ENCODE measurements at regions not wholly inside any gene's neighbourhood (a gene's known extent, or its start where the extent isn't known, plus 50 kb on each side); places are given as distances from the start of the nearest gene placed in this dataset.
A peak's percentile ranks its signal among the peaks of the same experiment; 100 is the strongest.

- FAIRE-seq: no peak
- TF ChIP-seq CTCF (IDR thresholded peaks at IDR 0.05; ENCODE audit: insufficient read depth, low read depth, low read length) (no peak), EZH2 (IDR thresholded peaks at IDR 0.05; ENCODE audit: insufficient read depth, low read length) (no peak)
Observed at GRCh38 chr4:123930996-123931395, 534.4 kb downstream of the SPRY1 start.

GRCh38 chr4:123934096-123934495 lies 537.5 kb downstream of the SPRY1 start:
- no peak overlapping the region for H3K4me3 ChIP-seq (ENCODE audit: insufficient read depth, low read depth, low read length)
- H3K27me3 Mint-ChIP-seq (ENCODE audit: low read depth, unreplicated experiment): no peaks in the 10 kb centered on the region
- no peak for DNase-seq (ENCODE audit: low read depth)
- no peaks in the 10 kb centered on the region for H3K9me3 ChIP-seq (ENCODE audit: insufficient read depth, low read depth, low read length)
- H3K4me1 Mint-ChIP-seq (ENCODE audit: low read depth, unreplicated experiment): peaks cover 27% of the 10 kb centered on the region
- H3K79me2 ChIP-seq (ENCODE audit: insufficient read depth, low read length): no peaks in the 10 kb centered on the region
- no peak overlapping the region for H3K27ac ChIP-seq (ENCODE audit: low read depth, low read length)
- H3K4me1 ChIP-seq (ENCODE audit: insufficient read depth, low read length): no peaks in the 10 kb centered on the region
- no peaks in the 10 kb centered on the region for H3K36me3 Mint-ChIP-seq (ENCODE audit: low read depth, unreplicated experiment)
- TF ChIP-seq CTCF (IDR thresholded peaks at IDR 0.05; ENCODE audit: insufficient read depth, low read depth, low read length) (no peak), EZH2 (IDR thresholded peaks at IDR 0.05; ENCODE audit: insufficient read depth, low read length) (no peak)
- H3K27ac Mint-ChIP-seq (ENCODE audit: unreplicated experiment): no peak overlapping the region
- H4K20me1 ChIP-seq (ENCODE audit: insufficient read depth, low read length): no peaks in the 10 kb centered on the region
- H3K4me2 ChIP-seq (ENCODE audit: low read length): no peak overlapping the region
- H3K9ac ChIP-seq (ENCODE audit: low read length): no peak overlapping the region
- no peak overlapping the region for H2AFZ ChIP-seq (ENCODE audit: low read depth, low read length)
- H3K4me3 Mint-ChIP-seq (ENCODE audit: unreplicated experiment): no peak overlapping the region
- FAIRE-seq: no peak
- H3K36me3 ChIP-seq (ENCODE audit: insufficient read depth, low read length): no peaks in the 10 kb centered on the region
- no peaks in the 10 kb centered on the region for H3K9me3 Mint-ChIP-seq (ENCODE audit: unreplicated experiment)
- H3K27me3 ChIP-seq (ENCODE audit: insufficient read depth, low read length): no peaks in the 10 kb centered on the region

More at GRCh38 chr4:123930996-123931395, 534.4 kb downstream of the SPRY1 start:
- Histone ChIP-seq H3K9ac (ENCODE audit: low read length) (no peak overlapping the region), H3K36me3 (ENCODE audit: insufficient read depth, low read length) (no peaks in the 10 kb centered on the region), H3K4me3 (ENCODE audit: insufficient read depth, low read depth, low read length) (no peak overlapping the region), H3K9me3 (ENCODE audit: insufficient read depth, low read depth, low read length) (no peaks in the 10 kb centered on the region), H3K27me3 (ENCODE audit: insufficient read depth, low read length) (no peaks in the 10 kb centered on the region), H4K20me1 (ENCODE audit: insufficient read depth, low read length) (no peaks in the 10 kb centered on the region), H2AFZ (ENCODE audit: low read depth, low read length) (no peak overlapping the region), H3K4me2 (ENCODE audit: low read length) (no peak overlapping the region), H3K79me2 (ENCODE audit: insufficient read depth, low read length) (no peaks in the 10 kb centered on the region), H3K27ac (ENCODE audit: low read depth, low read length) (no peak overlapping the region), H3K4me1 (ENCODE audit: insufficient read depth, low read length) (no peaks in the 10 kb centered on the region)
- Mint-ChIP-seq H3K27ac (ENCODE audit: unreplicated experiment) (no peak overlapping the region), H3K36me3 (ENCODE audit: low read depth, unreplicated experiment) (no peaks in the 10 kb centered on the region), H3K9me3 (ENCODE audit: unreplicated experiment) (no peaks in the 10 kb centered on the region), H3K4me3 (ENCODE audit: unreplicated experiment) (no peak overlapping the region), H3K27me3 (ENCODE audit: low read depth, unreplicated experiment) (no peaks in the 10 kb centered on the region), H3K4me1 (ENCODE audit: low read depth, unreplicated experiment) (peaks cover 7% of the 10 kb centered on the region)
- DNase-seq (ENCODE audit: low read depth): no peak

GRCh38 chr4:123936621-123937043 lies 540.0 kb downstream of the SPRY1 start:
- no peaks in the 10 kb centered on the region for H3K79me2 ChIP-seq (ENCODE audit: insufficient read depth, low read length)
- no peaks in the 10 kb centered on the region for H3K9me3 ChIP-seq (ENCODE audit: insufficient read depth, low read depth, low read length)
- no peak overlapping the region for H3K27ac ChIP-seq (ENCODE audit: low read depth, low read length)
- no peak overlapping the region for H3K4me2 ChIP-seq (ENCODE audit: low read length)
- peaks cover 48% of the 10 kb centered on the region for H3K4me1 Mint-ChIP-seq (ENCODE audit: low read depth, unreplicated experiment)
- no peak overlapping the region for H3K4me3 ChIP-seq (ENCODE audit: insufficient read depth, low read depth, low read length)
- H4K20me1 ChIP-seq (ENCODE audit: insufficient read depth, low read length): no peaks in the 10 kb centered on the region
- H3K4me1 ChIP-seq (ENCODE audit: insufficient read depth, low read length): peaks cover 3% of the 10 kb centered on the region
- no peaks in the 10 kb centered on the region for H3K27me3 Mint-ChIP-seq (ENCODE audit: low read depth, unreplicated experiment)
- DNase-seq (ENCODE audit: low read depth) (peak; percentile 12), FAIRE-seq (no peak)
- H3K36me3 ChIP-seq (ENCODE audit: insufficient read depth, low read length): no peaks in the 10 kb centered on the region
- H3K27me3 ChIP-seq (ENCODE audit: insufficient read depth, low read length): no peaks in the 10 kb centered on the region
- no peak for TF ChIP-seq EZH2 (IDR thresholded peaks at IDR 0.05; ENCODE audit: insufficient read depth, low read length)
- no peak for TF ChIP-seq CTCF (IDR thresholded peaks at IDR 0.05; ENCODE audit: insufficient read depth, low read depth, low read length)
- H3K9me3 Mint-ChIP-seq (ENCODE audit: unreplicated experiment): no peaks in the 10 kb centered on the region
- no peak overlapping the region for H3K9ac ChIP-seq (ENCODE audit: low read length)
- H2AFZ ChIP-seq (ENCODE audit: low read depth, low read length): no peak overlapping the region
- no peak overlapping the region for H3K27ac Mint-ChIP-seq (ENCODE audit: unreplicated experiment)
- H3K4me3 Mint-ChIP-seq (ENCODE audit: unreplicated experiment): no peak overlapping the region
- no peaks in the 10 kb centered on the region for H3K36me3 Mint-ChIP-seq (ENCODE audit: low read depth, unreplicated experiment)
